Immature natural killer cell (primary cell): ENCODE measurements at regions not wholly inside any gene's neighbourhood (a gene's known extent, or its start where the extent isn't known, plus 50 kb on each side); places are given as distances from the start of the nearest gene placed in this dataset.
"Not testable (repeated sequence)": the region's sequence is repeated elsewhere in the genome, so short reads cannot be mapped to it uniquely, and the experiment has no call there.

ENCODE experiments used
- DNase-seq, 3 donors: peaks; one replicate each; pipeline ENCODE4 v3.0.0; 2022; ENCODE audit warnings: mixed read lengths in 1 of 3
- H3K27ac Mint-ChIP-seq, 6 donors: one replicate each; pipeline ENCODE4 v1.8.0; 2020; ENCODE audit warnings: mixed read lengths in 6 of 6, mild to moderate bottlenecking in 5 of 6, inconsistent platforms in 4 of 6, moderate library complexity in 3 of 6
- H3K27me3 Mint-ChIP-seq, 3 donors: one replicate each; pipeline ENCODE4 v1.8.0; 2020 to 2021; ENCODE audit warnings: low read depth in 3 of 3, mild to moderate bottlenecking in 3 of 3, mixed read lengths in 3 of 3, moderate library complexity in 3 of 3, inconsistent platforms in 1 of 3
- H3K36me3 Mint-ChIP-seq, 3 donors: one replicate each; pipeline ENCODE4 v1.8.0; 2020; ENCODE audit warnings: mixed read lengths in 3 of 3, inconsistent platforms in 2 of 3, mild to moderate bottlenecking in 2 of 3
- H3K4me1 Mint-ChIP-seq, 2 donors: one replicate each; pipeline ENCODE4 v1.8.0; 2020; ENCODE audit warnings: inconsistent platforms in 2 of 2, mild to moderate bottlenecking in 2 of 2, mixed read lengths in 2 of 2, moderate library complexity in 1 of 2
- H3K4me3 Mint-ChIP-seq, 5 donors: one replicate each; pipeline ENCODE4 v1.8.0; 2020; ENCODE audit warnings: mild to moderate bottlenecking in 5 of 5, mixed read lengths in 5 of 5, inconsistent platforms in 3 of 5, moderate library complexity in 3 of 5
- H3K9me3 Mint-ChIP-seq, 6 donors: one replicate each; pipeline ENCODE4 v1.8.0; 2020; ENCODE audit warnings: mild to moderate bottlenecking in 6 of 6, mixed read lengths in 6 of 6, inconsistent platforms in 4 of 6, moderate library complexity in 3 of 6

GRCh38 chr15:24858183-24858582 is 96.6 kb upstream of the SNRPN start:
- H3K27me3 Mint-ChIP-seq, H3K4me3 Mint-ChIP-seq, H3K27ac Mint-ChIP-seq, H3K36me3 Mint-ChIP-seq, DNase-seq, H3K4me1 Mint-ChIP-seq: not testable (repeated sequence)
- H3K9me3 Mint-ChIP-seq, result peaks cover 6 to 34% (median 18%) of the 10 kb centered on the region in 6 donors

DNA sequence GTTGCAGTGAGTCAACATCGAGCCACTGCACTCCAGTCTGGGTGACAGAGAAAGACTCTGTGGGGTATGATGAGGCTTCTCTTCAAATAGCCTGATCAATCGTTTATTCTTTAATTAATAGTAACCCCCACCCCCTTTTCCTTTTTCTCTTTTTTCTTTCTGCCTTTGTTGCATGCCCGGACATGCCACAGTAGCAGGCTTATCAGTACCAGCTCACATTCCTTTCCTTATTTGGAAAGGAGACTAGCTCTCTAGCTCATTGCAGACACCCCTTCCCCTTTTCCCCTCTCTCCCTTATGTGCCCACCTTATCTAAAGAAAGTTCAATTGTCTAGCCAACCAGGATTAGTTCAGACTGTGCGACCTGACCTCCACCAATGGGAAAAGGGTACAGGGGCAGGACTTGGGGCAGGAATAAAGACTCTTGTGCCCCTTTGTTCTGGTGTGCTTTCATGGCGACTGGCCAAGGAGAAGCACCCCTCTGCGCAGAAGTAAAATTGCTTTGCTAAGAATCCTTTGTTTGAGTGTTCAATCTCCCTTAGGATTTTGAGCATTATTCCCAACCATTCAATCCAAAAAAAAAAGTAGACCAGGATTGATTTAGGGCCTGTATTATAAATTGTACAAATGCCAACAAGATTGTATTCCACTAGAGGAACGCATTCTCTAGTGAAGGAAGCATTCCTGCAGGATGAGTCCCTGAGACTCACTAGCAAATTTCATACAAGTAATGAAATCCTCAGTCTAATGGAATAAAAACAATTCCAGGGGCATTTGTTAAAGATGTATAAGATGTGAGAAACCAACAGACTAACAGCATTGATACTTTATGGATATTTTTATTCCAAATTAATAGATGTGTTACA is 95.8 kb upstream of the SNRPN start:
- no peaks in the 10 kb centered on the region for H3K4me1 Mint-ChIP-seq
- H3K36me3 Mint-ChIP-seq, result no peaks in the 10 kb centered on the region
- no peak for DNase-seq
- H3K4me3 Mint-ChIP-seq, result no peak overlapping the region
- peaks cover 0 to 6% (median 5%) of the 10 kb centered on the region in 3 donors for H3K27me3 Mint-ChIP-seq
- no peak overlapping the region for H3K27ac Mint-ChIP-seq
- H3K9me3 Mint-ChIP-seq, result peaks cover 6 to 34% (median 17%) of the 10 kb centered on the region in 6 donors

GRCh38 chr15:24861014-24861690 is 93.6 kb upstream of the SNRPN start:
- Mint-ChIP-seq H3K4me1 (no peaks in the 10 kb centered on the region), H3K27ac (no peak overlapping the region), H3K27me3 (peaks cover 1 to 4% (median 3%) of the 10 kb centered on the region in 3 donors), H3K9me3 (peaks cover 4 to 34% (median 19%) of the 10 kb centered on the region in 6 donors), H3K4me3 (no peak overlapping the region), H3K36me3 (no peaks in the 10 kb centered on the region)
- DNase-seq, result no peak

GRCh38 chr15:24862726-24863521 is 91.9 kb upstream of the SNRPN start:
- Mint-ChIP-seq H3K27ac (no peak overlapping the region), H3K4me3 (no peak overlapping the region), H3K36me3 (no peaks in the 10 kb centered on the region), H3K9me3 (peaks cover 5 to 31% (median 20%) of the 10 kb centered on the region in 6 donors), H3K4me1 (no peaks in the 10 kb centered on the region), H3K27me3 (peaks cover 1 to 4% (median 2%) of the 10 kb centered on the region in 3 donors)
- DNase-seq, result no peak

DNA sequence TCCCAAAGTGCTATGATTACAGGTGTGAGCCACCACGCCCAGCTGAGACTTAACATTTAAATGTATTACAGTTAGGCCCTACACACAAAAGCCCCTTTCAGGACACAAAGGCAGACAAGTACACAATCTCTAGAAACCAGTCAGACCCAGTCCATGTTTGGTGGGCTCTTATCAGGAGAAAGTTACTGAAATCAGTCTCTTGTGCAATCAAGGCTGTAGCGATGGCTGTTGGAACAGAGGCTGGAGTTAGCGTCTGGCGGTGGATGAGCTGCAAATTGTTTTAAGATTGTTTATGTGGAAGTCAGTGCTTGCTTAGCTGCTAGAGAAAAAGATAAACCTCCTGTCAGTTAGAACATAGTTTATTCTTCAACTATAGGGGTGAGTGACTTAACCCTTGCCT is 89.5 kb upstream of the SNRPN start:
- no peak overlapping the region for H3K4me3 Mint-ChIP-seq
- peaks cover 0 to 2% (median 1%) of the 10 kb centered on the region in 3 donors for H3K27me3 Mint-ChIP-seq
- H3K36me3 Mint-ChIP-seq, result no peaks in the 10 kb centered on the region
- no peak for DNase-seq
- H3K27ac Mint-ChIP-seq, result no peak overlapping the region
- H3K9me3 Mint-ChIP-seq, result peaks cover 5 to 21% (median 14%) of the 10 kb centered on the region in 6 donors
- H3K4me1 Mint-ChIP-seq, result no peaks in the 10 kb centered on the region

DNA sequence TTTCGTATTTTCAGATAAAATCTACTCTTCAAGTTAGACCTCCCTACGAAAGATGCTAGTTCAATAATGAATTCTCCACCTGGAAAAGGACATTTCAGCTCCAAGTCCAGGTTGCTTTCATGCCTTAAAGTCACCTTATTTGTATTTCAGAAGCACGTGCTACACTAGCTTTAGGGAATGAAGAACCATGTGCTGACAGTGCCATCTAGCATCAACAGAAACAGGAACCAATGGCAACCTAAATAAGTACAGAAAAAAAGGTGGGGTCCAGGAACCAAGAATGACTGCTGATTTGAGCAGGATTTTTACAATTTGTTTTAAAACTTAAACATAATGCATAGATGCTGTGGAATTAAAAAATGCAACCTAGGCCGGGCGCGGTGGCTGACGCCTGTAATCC is 77.6 kb upstream of the SNRPN start:
- H3K9me3 Mint-ChIP-seq, result peaks cover 15 to 51% (median 36%) of the 10 kb centered on the region in 6 donors
- no peaks in the 10 kb centered on the region for H3K27me3 Mint-ChIP-seq
- H3K27ac Mint-ChIP-seq, result no peak overlapping the region
- peaks cover 0 to 4% of the 10 kb centered on the region in 2 donors for H3K4me1 Mint-ChIP-seq
- peak overlapping the region in 1 of 5 donors; percentile 82 for H3K4me3 Mint-ChIP-seq
- DNase-seq, result no peak
- peaks cover 0 to 3% (median 0%) of the 10 kb centered on the region in 3 donors for H3K36me3 Mint-ChIP-seq

- DNase-seq, result peak; percentile 7 to 22 (median 12)
- H3K4me3 Mint-ChIP-seq, result peak overlapping the region; percentile 64 to 82 (median 75)
- peaks cover 0 to 3% (median 0%) of the 10 kb centered on the region in 3 donors for H3K27me3 Mint-ChIP-seq
- H3K27ac Mint-ChIP-seq, result peak overlapping the region in 5 of 6 donors; percentile 17 to 61 (median 26)
- peaks cover 15 to 54% (median 36%) of the 10 kb centered on the region in 6 donors for H3K9me3 Mint-ChIP-seq
- H3K36me3 Mint-ChIP-seq, result peaks cover 0 to 3% (median 0%) of the 10 kb centered on the region in 3 donors
- peaks cover 0 to 4% of the 10 kb centered on the region in 2 donors for H3K4me1 Mint-ChIP-seq
These were observed 76.6 kb upstream of the SNRPN start for GRCh38 chr15:24878153-24878552.

DNA sequence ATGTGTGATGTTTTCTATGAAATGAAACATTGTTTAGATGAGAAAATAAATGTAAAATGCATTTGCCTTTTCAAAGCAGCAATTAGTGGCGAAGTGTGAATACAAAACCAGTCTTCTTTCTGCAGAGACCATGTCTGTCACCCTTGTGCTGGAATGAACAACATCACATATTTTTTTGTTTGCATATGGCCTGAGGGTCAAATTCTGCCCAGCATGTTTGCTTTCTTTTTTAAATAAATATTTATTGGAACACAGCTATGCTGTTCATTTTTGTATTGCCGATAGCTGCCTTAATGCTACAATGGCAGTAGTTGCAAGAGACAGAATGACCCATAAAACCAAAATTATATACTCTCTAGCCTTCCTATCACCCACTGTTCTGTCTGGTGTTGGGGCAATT is 75.3 kb upstream of the SNRPN start:
- Mint-ChIP-seq H3K4me1 (peaks cover 0 to 4% of the 10 kb centered on the region in 2 donors), H3K9me3 (peaks cover 13 to 53% (median 30%) of the 10 kb centered on the region in 6 donors), H3K27me3 (peaks cover 0 to 3% (median 0%) of the 10 kb centered on the region in 3 donors), H3K27ac (no peak overlapping the region), H3K36me3 (peaks cover 0 to 3% (median 0%) of the 10 kb centered on the region in 3 donors), H3K4me3 (no peak overlapping the region)
- no peak for DNase-seq

GRCh38 chr15:24880663-24881062 is 74.1 kb upstream of the SNRPN start:
- no peak for DNase-seq
- Mint-ChIP-seq H3K27ac (no peak overlapping the region), H3K9me3 (peaks cover 16 to 46% (median 24%) of the 10 kb centered on the region in 6 donors), H3K4me3 (no peak overlapping the region), H3K36me3 (peaks cover 0 to 3% (median 0%) of the 10 kb centered on the region in 3 donors), H3K27me3 (peaks cover 0 to 3% (median 0%) of the 10 kb centered on the region in 3 donors), H3K4me1 (peaks cover 0 to 4% of the 10 kb centered on the region in 2 donors)

DNA sequence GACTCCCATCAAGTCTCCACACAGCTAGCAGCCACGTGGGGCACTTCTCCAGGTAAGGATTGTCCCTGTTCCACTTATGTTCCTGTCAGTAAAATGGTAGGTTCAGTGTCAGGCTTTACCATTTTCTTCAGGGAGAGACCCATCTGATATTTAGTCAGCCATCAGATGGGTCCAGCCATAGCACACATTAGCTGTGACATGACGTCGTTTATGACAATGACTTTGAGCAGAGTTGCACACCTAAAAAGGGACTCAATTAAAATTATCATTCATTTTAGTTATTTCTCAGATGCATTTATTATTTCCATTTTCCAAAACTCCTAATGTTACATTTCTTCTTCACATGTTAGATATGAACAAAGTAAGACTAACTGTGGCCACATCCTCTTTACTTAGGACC is 68.2 kb upstream of the SNRPN start:
- no peaks in the 10 kb centered on the region for H3K4me1 Mint-ChIP-seq
- H3K4me3 Mint-ChIP-seq, result no peak overlapping the region
- H3K36me3 Mint-ChIP-seq, result no peaks in the 10 kb centered on the region
- H3K27me3 Mint-ChIP-seq, result peaks cover 0 to 3% (median 0%) of the 10 kb centered on the region in 3 donors
- peaks cover 8 to 34% (median 13%) of the 10 kb centered on the region in 6 donors for H3K9me3 Mint-ChIP-seq
- DNase-seq, result no peak
- no peak overlapping the region for H3K27ac Mint-ChIP-seq

GRCh38 chr15:24898715-24899272 is 56.0 kb upstream of the SNRPN start:
- Mint-ChIP-seq H3K9me3 (peaks cover 5 to 47% (median 33%) of the 10 kb centered on the region in 6 donors), H3K27ac (no peak overlapping the region), H3K27me3 (no peaks in the 10 kb centered on the region)

GRCh38 chr15:24899367-24899766 is 55.4 kb upstream of the SNRPN start:
- H3K36me3 Mint-ChIP-seq, result peaks cover 0 to 5% (median 0%) of the 10 kb centered on the region in 3 donors
- H3K4me1 Mint-ChIP-seq, result no peaks in the 10 kb centered on the region
- H3K27ac Mint-ChIP-seq, result no peak overlapping the region
- no peak overlapping the region for H3K4me3 Mint-ChIP-seq
- no peaks in the 10 kb centered on the region for H3K27me3 Mint-ChIP-seq
- peaks cover 5 to 47% (median 32%) of the 10 kb centered on the region in 6 donors for H3K9me3 Mint-ChIP-seq
- DNase-seq, result no peak

More at GRCh38 chr15:24898715-24899272, 56.0 kb upstream of the SNRPN start:
- Mint-ChIP-seq H3K36me3 (peaks cover 0 to 5% (median 0%) of the 10 kb centered on the region in 3 donors), H3K4me3 (no peak overlapping the region), H3K4me1 (no peaks in the 10 kb centered on the region)
- DNase-seq, result no peak

- no peaks in the 10 kb centered on the region for H3K4me1 Mint-ChIP-seq
- peaks cover 5 to 47% (median 30%) of the 10 kb centered on the region in 6 donors for H3K9me3 Mint-ChIP-seq
- no peaks in the 10 kb centered on the region for H3K27me3 Mint-ChIP-seq
- no peak overlapping the region for H3K4me3 Mint-ChIP-seq
- no peak for DNase-seq
- H3K36me3 Mint-ChIP-seq, result peaks cover 0 to 5% (median 0%) of the 10 kb centered on the region in 3 donors
- no peak overlapping the region for H3K27ac Mint-ChIP-seq
These were observed 55.0 kb upstream of the SNRPN start for GRCh38 chr15:24899795-24900194.
